ENCODE measurements at regions not wholly inside any gene's neighbourhood (a gene's known extent, or its start where the extent isn't known, plus 50 kb on each side); places are given as distances from the start of the nearest gene placed in this dataset.

DNA sequence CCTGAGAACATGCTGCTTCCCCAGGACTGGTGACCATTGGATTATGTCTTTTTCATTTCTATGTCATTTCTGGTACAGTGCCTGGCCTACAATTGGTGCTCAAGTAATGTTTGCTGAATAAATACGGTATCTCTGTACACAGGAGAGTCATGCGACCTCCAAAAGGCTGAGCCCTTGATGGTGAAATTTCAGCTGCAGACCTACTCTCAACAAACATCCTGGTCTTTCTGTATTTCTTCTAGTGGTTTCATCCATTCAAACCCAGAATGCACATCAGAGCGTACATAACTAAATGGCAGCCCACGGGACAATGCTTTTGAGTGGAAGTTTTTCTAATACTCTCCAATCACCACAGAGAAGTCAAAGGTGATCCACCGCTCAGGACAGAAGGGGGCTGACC lies 62.6 kb upstream of the RPS23 start:
- no peak for DNase-seq (ENCODE audit: low read depth, low spot score)

- no peak for DNase-seq (ENCODE audit: low read depth, low spot score)
These were observed 61.6 kb upstream of the RPS23 start for GRCh38 chr5:82339792-82340191.

DNA sequence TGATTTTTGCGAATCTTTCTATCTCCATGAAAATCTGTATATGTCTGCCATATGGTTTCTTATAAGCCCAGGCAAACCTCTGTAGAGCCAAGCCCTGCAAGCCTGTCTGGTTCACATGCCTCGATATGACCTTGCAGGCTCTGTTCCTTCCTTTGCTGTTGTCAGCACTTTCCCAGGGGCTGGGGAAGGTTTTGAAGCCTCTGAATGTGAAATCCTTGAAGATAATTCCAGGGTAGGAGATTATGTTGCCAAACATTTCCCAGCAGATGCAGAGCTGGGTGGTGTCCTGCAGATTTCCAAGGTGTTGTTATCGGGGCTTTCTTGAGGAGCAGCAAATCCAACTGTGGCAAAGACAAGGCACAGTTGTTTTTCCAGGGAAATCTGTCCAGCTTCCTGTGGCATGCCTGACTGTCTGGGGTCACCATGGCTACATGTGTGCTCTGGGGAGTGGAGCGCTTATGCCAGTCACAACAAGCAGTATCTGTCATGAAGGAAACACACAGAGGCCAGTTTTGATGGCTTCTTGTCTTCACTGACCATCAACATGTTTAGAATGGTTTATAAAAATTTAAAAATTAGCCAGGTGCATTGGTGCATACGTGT lies 60.7 kb upstream of the RPS23 start:
- no peak for DNase-seq (ENCODE audit: low read depth, low spot score)

DNA sequence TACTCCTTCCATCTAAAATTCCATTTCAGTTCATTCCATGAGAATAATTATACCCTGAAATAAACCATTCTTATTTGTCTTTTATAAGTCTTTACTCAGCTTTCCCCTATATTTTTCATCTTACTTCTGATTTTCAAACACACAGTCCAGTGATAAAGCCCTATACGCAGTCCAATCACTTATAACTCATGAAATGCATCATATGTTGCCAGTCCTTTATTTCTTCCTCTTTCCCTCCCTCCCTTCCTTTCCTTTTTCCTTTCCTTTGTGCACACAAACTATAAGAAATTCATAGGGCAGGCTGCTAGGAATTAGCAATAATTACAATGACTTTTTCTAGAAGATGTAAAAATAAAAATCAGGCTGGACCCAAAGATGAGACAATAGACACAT lies 58.8 kb upstream of the RPS23 start:
- no peak for DNase-seq (ENCODE audit: low read depth, low spot score)

GRCh38 chr5:82336226-82336958 lies 58.2 kb upstream of the RPS23 start:
- DNase-seq (ENCODE audit: low read depth, low spot score) = no peak

- DNase-seq (ENCODE audit: low read depth, low spot score) = no peak
These were observed 57.7 kb upstream of the RPS23 start for GRCh38 chr5:82335806-82336205.

DNA sequence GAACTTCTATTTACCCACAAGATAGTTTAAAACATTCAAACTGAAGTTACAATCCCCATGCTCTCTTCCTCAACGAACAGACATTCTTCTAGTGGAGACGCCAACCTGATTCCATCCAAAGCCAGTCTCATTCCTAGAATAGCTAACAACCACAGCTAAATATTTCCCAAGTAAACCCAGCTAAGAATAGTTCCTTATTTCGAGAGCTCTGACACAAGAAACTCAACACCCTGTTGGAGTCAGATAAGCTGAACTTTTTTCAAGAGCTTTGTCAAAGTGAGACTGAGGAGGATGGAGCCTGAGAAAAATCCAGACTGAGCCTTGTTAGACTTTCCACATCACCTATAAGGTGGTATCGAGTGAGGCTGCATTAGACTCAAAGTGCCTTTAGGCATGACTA lies 56.7 kb upstream of the RPS23 start:
- DNase-seq (ENCODE audit: low read depth, low spot score) = no peak

DNA sequence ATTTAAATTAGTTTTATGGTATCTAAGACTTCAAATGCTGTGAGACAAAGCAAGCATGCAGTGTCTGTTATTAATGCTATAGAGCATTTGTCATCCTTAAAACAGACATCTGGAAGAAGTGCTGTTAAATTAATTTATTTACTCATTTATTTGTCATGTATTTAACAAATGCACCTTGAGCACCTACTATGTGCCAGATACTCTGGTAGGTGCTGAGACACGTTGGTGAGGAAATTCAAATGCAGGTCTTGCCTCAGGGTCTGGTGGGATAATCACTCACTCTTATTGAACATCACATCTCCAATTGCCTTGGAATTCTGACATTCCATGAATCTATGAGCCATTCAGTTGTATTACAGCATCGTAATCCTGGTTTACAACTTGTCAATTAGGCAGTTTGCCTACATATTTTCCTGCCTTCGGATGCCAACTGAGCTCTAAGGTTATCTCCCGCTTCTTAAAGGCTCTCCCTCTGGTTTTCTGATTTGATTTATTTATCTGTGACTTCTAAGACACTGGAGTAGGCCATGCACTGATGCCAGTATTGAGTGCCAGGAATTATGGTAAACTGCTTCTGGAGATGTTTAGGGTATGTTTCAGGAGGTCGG lies 56.0 kb upstream of the RPS23 start:
- no peak for DNase-seq (ENCODE audit: low read depth, low spot score)

GRCh38 chr5:82332886-82333615 lies 54.9 kb upstream of the RPS23 start:
- no peak for DNase-seq (ENCODE audit: low read depth, low spot score)

GRCh38 chr5:82332064-82332855 lies 54.1 kb upstream of the RPS23 start:
- no peak for DNase-seq (ENCODE audit: low read depth, low spot score)

DNA sequence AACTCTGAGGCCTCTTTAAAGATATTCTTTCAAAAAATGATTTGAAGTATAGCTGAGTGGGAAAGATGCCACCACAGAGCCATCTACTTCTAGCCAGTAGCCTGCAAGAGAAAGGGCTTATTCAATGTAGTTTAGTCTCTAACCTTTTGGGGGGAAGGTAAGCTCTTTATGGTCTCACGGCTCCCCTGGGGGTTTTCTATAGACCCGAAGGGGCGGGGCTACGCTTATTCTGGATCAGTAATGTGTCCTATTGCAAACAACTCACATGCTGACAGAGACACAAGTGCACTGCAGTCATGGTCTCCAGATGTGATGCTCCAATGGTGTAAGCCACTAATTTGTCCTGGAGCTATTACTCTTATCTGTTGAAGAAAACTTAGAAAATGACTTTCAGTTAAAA lies 53.4 kb upstream of the RPS23 start:
- DNase-seq (ENCODE audit: low read depth, low spot score) = no peak

- DNase-seq (ENCODE audit: low read depth, low spot score) = no peak
These were observed 52.5 kb upstream of the RPS23 start for GRCh38 chr5:82330530-82331270.

GRCh38 chr5:82329393-82329792 lies 51.2 kb upstream of the RPS23 start:
- no peak for DNase-seq (ENCODE audit: low read depth, low spot score)
